Progenitor cell of endocrine pancreas (in vitro differentiated cells): ENCODE measurements at regions not wholly inside any gene's neighbourhood (a gene's known extent, or its start where the extent isn't known, plus 50 kb on each side); places are given as distances from the start of the nearest gene placed in this dataset.
A peak's percentile ranks its signal among the peaks of the same experiment; 100 is the strongest.

Experiments used
- DNase-seq: peaks from one replicate; pipeline ENCODE4 v3.0.0; 2021; ENCODE audit warnings: low spot score; ENCODE audit not compliant: unreplicated experiment
- H3K27ac Mint-ChIP-seq: 2 replicates; pipeline ENCODE4 v1.8.0; 2021; ENCODE audit warnings: mild to moderate bottlenecking, moderate library complexity, mixed read lengths
- H3K27me3 Mint-ChIP-seq: 2 replicates; pipeline ENCODE4 v1.8.0; 2021; ENCODE audit warnings: mixed read lengths
- H3K36me3 Mint-ChIP-seq: 2 replicates; pipeline ENCODE4 v1.8.0; 2022; ENCODE audit warnings: mixed read lengths; ENCODE audit not compliant: insufficient read depth
- H3K4me1 Mint-ChIP-seq: 2 replicates; pipeline ENCODE4 v1.8.0; 2021; ENCODE audit warnings: low read depth, mixed read lengths
- H3K4me3 Mint-ChIP-seq: 2 replicates; pipeline ENCODE4 v1.8.0; 2021; ENCODE audit warnings: low read depth, mild to moderate bottlenecking, moderate library complexity, mixed read lengths
- H3K9me3 Mint-ChIP-seq: 2 replicates; pipeline ENCODE4 v1.8.0; 2021; ENCODE audit warnings: low read depth, mixed read lengths
- TF ChIP-seq, protein P1 (sequence below): fragments of 200-600 bp; sonication (generic); IDR thresholded peaks from one replicate; pipeline ENCODE4 v1.5.0; 2021; ENCODE audit warnings: antibody characterized with exemption, mild to moderate bottlenecking; ENCODE audit not compliant: unreplicated experiment

DNA sequence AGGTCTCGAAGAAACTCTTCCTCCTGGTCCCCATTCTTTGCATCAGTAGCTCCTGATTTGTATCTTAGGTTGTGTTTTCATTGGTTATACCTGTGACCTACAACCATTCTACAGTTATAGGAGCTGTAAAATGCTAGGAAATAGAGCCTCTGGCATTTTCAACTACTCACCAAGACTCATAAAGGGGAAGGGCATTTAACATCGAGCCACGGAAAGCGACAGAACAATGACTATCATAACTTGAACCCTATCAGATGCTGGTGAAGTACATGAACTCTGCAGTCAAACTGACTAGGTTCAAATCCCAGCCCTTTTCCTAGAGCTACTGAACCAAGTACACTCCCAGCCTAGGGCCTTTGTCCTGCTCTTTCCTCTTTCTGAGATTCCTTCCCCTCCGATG, 588.0 kb downstream of the SOX6 start:
- H3K27me3 Mint-ChIP-seq: peaks cover 2% of the 10 kb centered on the region
- no peak overlapping the region for H3K27ac Mint-ChIP-seq
- DNase-seq: no peak

DNA sequence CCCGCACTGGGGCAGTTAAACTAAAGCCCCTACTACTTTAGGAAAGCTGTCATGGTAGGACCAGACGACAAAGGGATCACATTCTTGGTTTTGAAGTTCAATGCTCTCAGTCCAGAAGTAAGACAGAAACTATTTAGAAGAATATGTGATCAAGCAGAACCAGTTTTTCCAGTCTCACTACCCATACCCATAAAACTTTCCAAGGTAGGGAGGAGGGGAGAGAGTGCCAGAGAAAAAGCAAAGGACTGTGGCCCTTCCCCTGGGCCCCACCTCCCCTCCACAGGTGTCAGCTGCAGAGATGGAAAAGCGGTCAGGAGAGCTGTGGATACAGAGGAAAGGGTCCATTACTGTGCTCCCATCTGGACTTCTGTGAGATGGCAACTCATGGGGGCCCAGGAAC, 587.1 kb downstream of the SOX6 start:
- no peak overlapping the region for H3K4me3 Mint-ChIP-seq
- H3K27me3 Mint-ChIP-seq: peaks cover 6% of the 10 kb centered on the region
- no peak for DNase-seq
- TF ChIP-seq, protein P1, sequence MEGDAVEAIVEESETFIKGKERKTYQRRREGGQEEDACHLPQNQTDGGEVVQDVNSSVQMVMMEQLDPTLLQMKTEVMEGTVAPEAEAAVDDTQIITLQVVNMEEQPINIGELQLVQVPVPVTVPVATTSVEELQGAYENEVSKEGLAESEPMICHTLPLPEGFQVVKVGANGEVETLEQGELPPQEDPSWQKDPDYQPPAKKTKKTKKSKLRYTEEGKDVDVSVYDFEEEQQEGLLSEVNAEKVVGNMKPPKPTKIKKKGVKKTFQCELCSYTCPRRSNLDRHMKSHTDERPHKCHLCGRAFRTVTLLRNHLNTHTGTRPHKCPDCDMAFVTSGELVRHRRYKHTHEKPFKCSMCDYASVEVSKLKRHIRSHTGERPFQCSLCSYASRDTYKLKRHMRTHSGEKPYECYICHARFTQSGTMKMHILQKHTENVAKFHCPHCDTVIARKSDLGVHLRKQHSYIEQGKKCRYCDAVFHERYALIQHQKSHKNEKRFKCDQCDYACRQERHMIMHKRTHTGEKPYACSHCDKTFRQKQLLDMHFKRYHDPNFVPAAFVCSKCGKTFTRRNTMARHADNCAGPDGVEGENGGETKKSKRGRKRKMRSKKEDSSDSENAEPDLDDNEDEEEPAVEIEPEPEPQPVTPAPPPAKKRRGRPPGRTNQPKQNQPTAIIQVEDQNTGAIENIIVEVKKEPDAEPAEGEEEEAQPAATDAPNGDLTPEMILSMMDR: no peak
- peak overlapping the region; percentile 28 for H3K27ac Mint-ChIP-seq
- peaks cover 21% of the 10 kb centered on the region for H3K4me1 Mint-ChIP-seq
- H3K9me3 Mint-ChIP-seq: peaks cover 13% of the 10 kb centered on the region
- H3K36me3 Mint-ChIP-seq: no peaks in the 10 kb centered on the region

More for the DNA sequence above, 588.0 kb downstream of the SOX6 start:
- Mint-ChIP-seq H3K4me1 (peaks cover 18% of the 10 kb centered on the region), H3K9me3 (peaks cover 15% of the 10 kb centered on the region), H3K36me3 (no peaks in the 10 kb centered on the region), H3K4me3 (no peak overlapping the region)
- TF ChIP-seq, protein P1: no peak

DNA sequence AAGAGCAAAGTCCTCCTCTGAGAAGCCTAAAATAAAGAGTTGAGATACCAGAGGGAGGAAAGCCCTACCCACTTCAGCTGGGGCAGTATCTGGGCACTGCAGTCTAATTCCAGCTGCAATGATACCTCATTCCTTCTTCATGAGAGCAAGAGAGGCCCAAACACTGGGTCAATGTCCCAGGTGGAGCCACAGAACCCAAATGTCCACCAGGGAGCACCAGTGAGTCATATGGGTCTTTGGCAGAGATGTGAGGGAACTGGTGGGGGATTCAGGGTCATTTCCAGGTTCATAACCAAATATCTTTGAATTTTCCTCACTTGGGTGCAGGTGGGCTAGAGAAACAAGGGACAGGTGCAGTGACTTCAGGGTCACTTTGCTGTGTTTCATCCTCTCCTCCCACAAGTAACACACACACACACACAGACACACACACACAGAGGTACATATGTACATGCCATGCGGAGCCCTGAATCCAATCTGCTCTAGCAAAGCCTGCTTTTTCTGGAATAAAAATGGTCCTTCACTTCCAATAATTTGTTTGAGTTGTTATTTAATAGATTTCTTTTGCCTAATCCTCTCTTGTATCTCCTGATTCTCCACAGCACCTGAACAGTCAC, 585.4 kb downstream of the SOX6 start:
- H3K27ac Mint-ChIP-seq: no peak overlapping the region
- peaks cover 30% of the 10 kb centered on the region for H3K4me1 Mint-ChIP-seq
- peaks cover 8% of the 10 kb centered on the region for H3K9me3 Mint-ChIP-seq
- TF ChIP-seq, protein P1: peak; percentile 57
- DNase-seq: no peak
- H3K36me3 Mint-ChIP-seq: no peaks in the 10 kb centered on the region
- H3K4me3 Mint-ChIP-seq: no peak overlapping the region
- H3K27me3 Mint-ChIP-seq: peaks cover 15% of the 10 kb centered on the region

DNA sequence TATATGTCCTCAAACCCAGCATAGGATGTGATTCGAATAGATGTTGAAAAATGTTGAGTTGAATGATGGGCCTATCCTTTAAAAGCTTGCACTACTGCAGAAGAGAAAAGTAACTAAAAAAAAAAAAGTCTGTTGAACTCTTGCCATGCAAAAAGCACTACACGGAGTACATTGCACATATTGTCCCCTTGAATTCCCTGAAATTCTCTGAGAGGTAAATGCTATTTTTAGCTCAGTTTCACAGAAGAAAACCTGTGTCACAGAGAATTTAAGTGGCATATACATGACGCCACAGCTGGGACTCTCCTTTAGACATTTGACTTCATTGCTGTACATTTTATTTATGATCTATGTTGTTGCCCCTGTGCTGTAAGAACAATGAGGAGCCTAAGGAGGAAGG, 583.8 kb downstream of the SOX6 start:
- H3K4me3 Mint-ChIP-seq: no peak overlapping the region

DNA sequence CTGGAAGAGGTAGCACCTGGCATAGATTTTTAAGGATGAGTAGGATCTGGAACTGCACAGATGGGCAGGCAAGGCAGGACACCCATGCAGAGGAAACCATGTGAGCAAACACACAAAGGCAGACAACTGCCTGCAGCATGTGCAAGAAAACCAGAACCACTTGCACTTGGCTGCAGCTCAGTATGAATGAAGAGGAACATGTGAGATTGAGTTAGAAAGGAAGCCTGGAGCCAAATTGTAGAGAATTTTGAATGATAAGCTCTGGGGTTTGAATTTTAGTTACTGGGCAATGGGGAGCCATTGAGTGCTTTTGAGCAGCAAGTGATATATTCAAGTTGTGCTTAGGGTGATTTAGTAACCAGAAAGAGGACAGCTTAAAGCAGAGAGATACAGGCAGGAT, 583.4 kb downstream of the SOX6 start:
- TF ChIP-seq, protein P1: no peak
- Mint-ChIP-seq H3K4me1 (peaks cover 30% of the 10 kb centered on the region), H3K27ac (no peak overlapping the region), H3K4me3 (no peak overlapping the region), H3K27me3 (peaks cover 18% of the 10 kb centered on the region), H3K9me3 (peaks cover 3% of the 10 kb centered on the region), H3K36me3 (no peaks in the 10 kb centered on the region)
- no peak for DNase-seq

More for the DNA sequence above, 583.8 kb downstream of the SOX6 start:
- Mint-ChIP-seq H3K27ac (no peak overlapping the region), H3K27me3 (peaks cover 18% of the 10 kb centered on the region), H3K9me3 (peaks cover 3% of the 10 kb centered on the region), H3K4me1 (peaks cover 30% of the 10 kb centered on the region), H3K36me3 (no peaks in the 10 kb centered on the region)
- DNase-seq: no peak
- TF ChIP-seq, protein P1: no peak
